ENCODE measurements at regions not wholly inside any gene's neighbourhood (a gene's known extent, or its start where the extent isn't known, plus 50 kb on each side); places are given as distances from the start of the nearest gene placed in this dataset.

DNA sequence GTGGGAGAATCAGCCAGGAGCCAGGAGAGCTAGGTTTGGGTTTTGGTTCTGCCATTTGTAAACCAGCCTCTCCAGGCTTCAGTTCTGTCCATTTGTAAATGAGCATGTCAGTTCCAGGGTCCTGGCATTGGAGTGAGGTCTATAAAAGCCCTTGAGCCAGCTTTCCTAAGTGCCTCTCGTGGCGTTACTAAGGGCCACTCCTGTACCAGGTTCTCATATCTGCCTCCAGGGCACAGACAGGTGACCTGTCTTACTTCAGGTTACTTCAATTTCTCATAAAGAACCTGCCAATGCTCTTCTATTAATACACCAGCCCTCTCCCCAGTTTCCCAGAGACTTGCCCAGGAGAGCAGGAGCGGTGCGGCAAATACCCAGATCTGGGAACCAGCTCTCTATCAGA lies 101.9 kb downstream of the VEGFA start:
- TF ChIP-seq, protein P1, sequence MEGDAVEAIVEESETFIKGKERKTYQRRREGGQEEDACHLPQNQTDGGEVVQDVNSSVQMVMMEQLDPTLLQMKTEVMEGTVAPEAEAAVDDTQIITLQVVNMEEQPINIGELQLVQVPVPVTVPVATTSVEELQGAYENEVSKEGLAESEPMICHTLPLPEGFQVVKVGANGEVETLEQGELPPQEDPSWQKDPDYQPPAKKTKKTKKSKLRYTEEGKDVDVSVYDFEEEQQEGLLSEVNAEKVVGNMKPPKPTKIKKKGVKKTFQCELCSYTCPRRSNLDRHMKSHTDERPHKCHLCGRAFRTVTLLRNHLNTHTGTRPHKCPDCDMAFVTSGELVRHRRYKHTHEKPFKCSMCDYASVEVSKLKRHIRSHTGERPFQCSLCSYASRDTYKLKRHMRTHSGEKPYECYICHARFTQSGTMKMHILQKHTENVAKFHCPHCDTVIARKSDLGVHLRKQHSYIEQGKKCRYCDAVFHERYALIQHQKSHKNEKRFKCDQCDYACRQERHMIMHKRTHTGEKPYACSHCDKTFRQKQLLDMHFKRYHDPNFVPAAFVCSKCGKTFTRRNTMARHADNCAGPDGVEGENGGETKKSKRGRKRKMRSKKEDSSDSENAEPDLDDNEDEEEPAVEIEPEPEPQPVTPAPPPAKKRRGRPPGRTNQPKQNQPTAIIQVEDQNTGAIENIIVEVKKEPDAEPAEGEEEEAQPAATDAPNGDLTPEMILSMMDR (IDR thresholded peaks at IDR 0.05 in 4 of 5, conservative IDR thresholded peaks at IDR 0.05 in 1 of 5): no peak
- no peak for TF ChIP-seq POLR2A (IDR thresholded peaks at IDR 0.05)
